HEK293T (cell line): ENCODE measurements at regions not wholly inside any gene's neighbourhood (a gene's known extent, or its start where the extent isn't known, plus 50 kb on each side); places are given as distances from the start of the nearest gene placed in this dataset.

Experiments used
- BHLHE40 ChIP-seq: fragments of 450-650 bp; IDR thresholded peaks from 2 replicates; pipeline ENCODE4 v1.6.1; 2016; ENCODE audit warnings: mild to moderate bottlenecking, moderate library complexity, borderline replicate concordance
- CTBP1 ChIP-seq: fragments of 450-650 bp; IDR thresholded peaks from 2 replicates; pipeline ENCODE4 v1.6.1; 2016; ENCODE audit warnings: borderline replicate concordance
- ELF4 ChIP-seq: fragments of 450-650 bp; IDR thresholded peaks from 2 replicates; pipeline ENCODE4 v1.6.1; 2017; ENCODE audit warnings: antibody characterized with exemption
- FOXA1 ChIP-seq: fragments of 450-650 bp; IDR thresholded peaks from 2 replicates; pipeline ENCODE4 v1.6.1; 2016; ENCODE audit warnings: mild to moderate bottlenecking
- HDGF ChIP-seq: fragments of 450-650 bp; IDR thresholded peaks from 2 replicates; pipeline ENCODE4 v1.6.1; 2017; ENCODE audit warnings: antibody characterized with exemption, borderline replicate concordance
- L3MBTL2 ChIP-seq: fragments of 450-650 bp; conservative IDR thresholded peaks from 2 replicates; pipeline ENCODE4 v1.6.1; 2016; ENCODE audit warnings: mild to moderate bottlenecking
- LEF1 ChIP-seq: fragments of 450-650 bp; IDR thresholded peaks from 2 replicates; pipeline ENCODE4 v1.6.1; 2017; ENCODE audit warnings: mild to moderate bottlenecking, borderline replicate concordance
- NFRKB ChIP-seq: fragments of 450-650 bp; IDR thresholded peaks from 2 replicates; pipeline ENCODE4 v1.6.1; 2016; ENCODE audit warnings: mild to moderate bottlenecking, moderate library complexity
- SP1 ChIP-seq: fragments of 450-650 bp; IDR thresholded peaks from 2 replicates; pipeline ENCODE4 v1.6.1; 2017
- SUZ12 ChIP-seq: fragments of 450-650 bp; IDR thresholded peaks from 2 replicates; pipeline ENCODE4 v1.6.1; 2016; ENCODE audit warnings: mild to moderate bottlenecking
- TARDBP ChIP-seq: fragments of 450-650 bp; IDR thresholded peaks from 2 replicates; pipeline ENCODE4 v1.6.1; 2016
- ZNF384 ChIP-seq: fragments of 450-650 bp; IDR thresholded peaks from 2 replicates; pipeline ENCODE4 v1.6.1; 2016
- TF ChIP-seq, protein P1 (sequence below): fragments of 450-650 bp; IDR thresholded peaks from 2 replicates; pipeline ENCODE4 v1.6.1; 2016

DNA sequence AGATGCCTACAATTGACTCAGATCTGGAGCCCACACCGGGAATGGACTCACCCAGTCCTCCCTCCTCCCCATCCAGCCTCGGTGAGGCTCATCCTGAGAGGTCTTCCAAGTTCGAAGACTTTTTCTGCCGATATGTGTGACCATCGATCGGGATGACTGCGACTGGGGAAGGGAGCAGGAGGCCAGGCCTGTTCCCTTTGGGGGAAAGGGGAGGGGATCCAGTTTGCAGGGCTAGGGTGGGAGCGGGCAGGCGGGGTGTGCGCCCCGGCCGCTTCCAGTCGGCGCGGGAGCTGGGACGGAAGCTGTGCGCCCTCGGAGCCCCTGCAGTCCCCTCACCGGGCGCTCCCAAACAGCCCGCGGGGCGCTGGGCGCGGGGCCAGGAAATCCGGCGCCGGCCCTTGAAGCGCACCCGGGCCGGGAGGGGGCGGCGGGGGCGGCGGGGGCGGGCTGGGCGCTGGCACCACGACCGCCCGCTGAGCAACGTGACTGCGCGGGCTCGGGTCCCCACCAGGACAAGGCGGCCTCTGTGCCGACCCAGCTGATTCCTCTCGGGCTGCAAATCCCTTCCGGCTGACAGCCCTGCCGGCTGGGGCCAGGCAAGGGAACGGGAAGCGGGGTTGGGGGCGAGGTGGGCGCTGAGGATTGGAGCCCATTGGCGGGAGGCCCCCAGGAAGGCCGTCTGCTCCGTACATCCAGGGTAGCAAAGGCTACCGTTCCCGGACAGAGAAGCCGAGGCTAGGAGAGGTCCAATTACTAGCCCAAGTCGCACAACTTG, 103.9 kb downstream of the EBNA1BP2 start:
- TF ChIP-seq SP1 (no peak), ZNF384 (no peak), ELF4 (no peak), L3MBTL2 (no peak), NFRKB (no peak), CTBP1 (no peak), SUZ12 (no peak), HDGF (no peak), FOXA1 (no peak), LEF1 (no peak), BHLHE40 (no peak), TARDBP (no peak)
- TF ChIP-seq, protein P1, sequence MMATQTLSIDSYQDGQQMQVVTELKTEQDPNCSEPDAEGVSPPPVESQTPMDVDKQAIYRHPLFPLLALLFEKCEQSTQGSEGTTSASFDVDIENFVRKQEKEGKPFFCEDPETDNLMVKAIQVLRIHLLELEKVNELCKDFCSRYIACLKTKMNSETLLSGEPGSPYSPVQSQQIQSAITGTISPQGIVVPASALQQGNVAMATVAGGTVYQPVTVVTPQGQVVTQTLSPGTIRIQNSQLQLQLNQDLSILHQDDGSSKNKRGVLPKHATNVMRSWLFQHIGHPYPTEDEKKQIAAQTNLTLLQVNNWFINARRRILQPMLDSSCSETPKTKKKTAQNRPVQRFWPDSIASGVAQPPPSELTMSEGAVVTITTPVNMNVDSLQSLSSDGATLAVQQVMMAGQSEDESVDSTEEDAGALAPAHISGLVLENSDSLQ, result no peak
